ENCODE measurements at regions not wholly inside any gene's neighbourhood (a gene's known extent, or its start where the extent isn't known, plus 50 kb on each side); places are given as distances from the start of the nearest gene placed in this dataset.

- H2BK12ac ChIP-seq (ENCODE audit: insufficient read length, low read depth, low read length): no peak overlapping the region
- H3K18ac ChIP-seq (ENCODE audit: insufficient read length, low read depth, low read length): no peak overlapping the region
- no peaks in the 10 kb centered on the region for H3K4me1 ChIP-seq (ENCODE audit: insufficient read depth, low read length)
- H4K5ac ChIP-seq (ENCODE audit: insufficient read length, low read depth, low read length): no peak overlapping the region
- H3K9ac ChIP-seq (ENCODE audit: extremely low read depth, insufficient read length, low read length): no peak overlapping the region
- no peaks in the 10 kb centered on the region for H4K20me1 ChIP-seq (ENCODE audit: control insufficient read depth, insufficient read depth, insufficient read length)
- H3K23me2 ChIP-seq (ENCODE audit: insufficient read length, low read depth, low read length, poor library complexity, severe bottlenecking): no peaks in the 10 kb centered on the region
- Mint-ChIP-seq H3K4me1 (peaks cover 12 to 27% of the 10 kb centered on the region in 2 experiments), H3K27me3 (ENCODE audit: low read depth) (no peaks in the 10 kb centered on the region; the same call in 1 of the 2 replicates), H3K36me3 (ENCODE audit: insufficient read depth in 1 of 3, low read depth in 3 of 3) (peaks cover 2 to 29% (median 4%) of the 10 kb centered on the region in 3 experiments; a peak in 5 of 7 replicates), H3K4me3 (no peak overlapping the region), H3K9me3 (peaks cover 25% of the 10 kb centered on the region in 2 experiments), H3K27ac (peak overlapping the region in 1 of 3 experiments; percentile 57; a peak in 1 of 7 replicates)
- no peak overlapping the region for H2BK15ac ChIP-seq (ENCODE audit: low read depth, low read length)
- no peak overlapping the region for H3K4me2 ChIP-seq (ENCODE audit: insufficient read depth, insufficient read length, low read length)
- H3K14ac ChIP-seq (ENCODE audit: insufficient read depth, low read length): no peak overlapping the region
- WGBS (ENCODE audit: extremely low coverage, insufficient read length, low lambda C conversion rate): no CpG with 5 or more reads among the region's 8 CpGs
- H3K79me2 ChIP-seq (ENCODE audit: insufficient read depth, low read length): no peaks in the 10 kb centered on the region
- no peak overlapping the region for H2AFZ ChIP-seq (ENCODE audit: low read length)
- TF ChIP-seq CTCF (conservative IDR thresholded peaks at IDR 0.05): no peak
- no peaks in the 10 kb centered on the region for H3K9me3 ChIP-seq (ENCODE audit: control insufficient read depth, low read depth, low read length)
- DNase-seq: no peak
- no peak overlapping the region for H3K56ac ChIP-seq (ENCODE audit: insufficient read length, low read depth, low read length)
- no peak overlapping the region for H2BK5ac ChIP-seq (ENCODE audit: insufficient read length, low read length)
- no peak overlapping the region for H4K91ac ChIP-seq (ENCODE audit: insufficient read length, low read depth, low read length)
- no peaks in the 10 kb centered on the region for H3K79me1 ChIP-seq (ENCODE audit: insufficient read depth, low read depth, low read length, poor library complexity, severe bottlenecking)
- H2AK5ac ChIP-seq (ENCODE audit: insufficient read length, low read length): no peak overlapping the region
- no peak overlapping the region for H2BK120ac ChIP-seq (ENCODE audit: low read depth, low read length, poor library complexity, severe bottlenecking)
- H3K27ac ChIP-seq (ENCODE audit: insufficient read length, low read depth, low read length): no peak overlapping the region
- no peak overlapping the region for H4K8ac ChIP-seq (replicated peaks; ENCODE audit: insufficient read length, low read depth, low read length)
- H2BK20ac ChIP-seq (ENCODE audit: low read depth, low read length, poor library complexity, severe bottlenecking): no peak overlapping the region
- no peak overlapping the region for H3T11ph ChIP-seq (ENCODE audit: low read length)
- no peak overlapping the region for H3K4ac ChIP-seq (ENCODE audit: low read depth, low read length)
- H3K27me3 ChIP-seq (ENCODE audit: insufficient read depth, low read length): no peaks in the 10 kb centered on the region
- no peak overlapping the region for H3K23ac ChIP-seq (ENCODE audit: insufficient read length, low read depth, low read length)
These were observed 645.7 kb downstream of the FGF9 start for GRCh38 chr13:22316494-22317025.
